Astrocyte (in vitro differentiated cells and primary cell): ENCODE measurements at regions not wholly inside any gene's neighbourhood (a gene's known extent, or its start where the extent isn't known, plus 50 kb on each side); places are given as distances from the start of the nearest gene placed in this dataset.

Experiments
- CTCF ChIP-seq: IDR thresholded peaks from 2 replicates; pipeline ENCODE4 v1.5.1; 2011; ENCODE audit warnings: low read depth, mild to moderate bottlenecking, inconsistent platforms, low read length, moderate library complexity; ENCODE audit not compliant: insufficient read depth
- EZH2 ChIP-seq: IDR thresholded peaks from 2 replicates; pipeline ENCODE4 v1.6.1; 2012; ENCODE audit warnings: mild to moderate bottlenecking, low read length, inconsistent platforms; ENCODE audit not compliant: insufficient read depth

- TF ChIP-seq EZH2: no peak
- TF ChIP-seq CTCF: no peak
Observed at GRCh38 chr16:6966925-6967324, 365.7 kb upstream of the RBFOX1 start.
